Progenitor cell of endocrine pancreas (in vitro differentiated cells): ENCODE measurements at regions not wholly inside any gene's neighbourhood (a gene's known extent, or its start where the extent isn't known, plus 50 kb on each side); places are given as distances from the start of the nearest gene placed in this dataset.

ENCODE experiments used
- DNase-seq: peaks from one replicate; pipeline ENCODE4 v3.0.0; 2021; ENCODE audit warnings: low spot score; ENCODE audit not compliant: unreplicated experiment
- H3K27ac Mint-ChIP-seq: 2 replicates; pipeline ENCODE4 v1.8.0; 2021; ENCODE audit warnings: mild to moderate bottlenecking, moderate library complexity, mixed read lengths
- H3K27me3 Mint-ChIP-seq: 2 replicates; pipeline ENCODE4 v1.8.0; 2021; ENCODE audit warnings: mixed read lengths
- H3K36me3 Mint-ChIP-seq: 2 replicates; pipeline ENCODE4 v1.8.0; 2022; ENCODE audit warnings: mixed read lengths; ENCODE audit not compliant: insufficient read depth
- H3K4me1 Mint-ChIP-seq: 2 replicates; pipeline ENCODE4 v1.8.0; 2021; ENCODE audit warnings: low read depth, mixed read lengths
- H3K4me3 Mint-ChIP-seq: 2 replicates; pipeline ENCODE4 v1.8.0; 2021; ENCODE audit warnings: low read depth, mild to moderate bottlenecking, moderate library complexity, mixed read lengths
- H3K9me3 Mint-ChIP-seq: 2 replicates; pipeline ENCODE4 v1.8.0; 2021; ENCODE audit warnings: low read depth, mixed read lengths
- CTCF ChIP-seq: fragments of 200-600 bp; sonication (generic); IDR thresholded peaks from one replicate; pipeline ENCODE4 v1.5.0; 2021; ENCODE audit warnings: antibody characterized with exemption, mild to moderate bottlenecking; ENCODE audit not compliant: unreplicated experiment

GRCh38 chr5:107263387-107264018 is 407.2 kb downstream of the EFNA5 start:
- no peak for TF ChIP-seq CTCF
- Mint-ChIP-seq H3K9me3 (peaks cover 15% of the 10 kb centered on the region), H3K4me3 (no peak overlapping the region), H3K27ac (no peak overlapping the region), H3K27me3 (no peaks in the 10 kb centered on the region), H3K36me3 (peaks cover 2% of the 10 kb centered on the region), H3K4me1 (no peaks in the 10 kb centered on the region)
- no peak for DNase-seq

GRCh38 chr5:107257885-107258520 is 412.7 kb downstream of the EFNA5 start:
- H3K27me3 Mint-ChIP-seq, result no peaks in the 10 kb centered on the region
- no peak overlapping the region for H3K27ac Mint-ChIP-seq
- H3K9me3 Mint-ChIP-seq, result peaks cover 15% of the 10 kb centered on the region
- TF ChIP-seq CTCF, result no peak
- H3K36me3 Mint-ChIP-seq, result peaks cover 2% of the 10 kb centered on the region
- no peaks in the 10 kb centered on the region for H3K4me1 Mint-ChIP-seq
- DNase-seq, result no peak
- no peak overlapping the region for H3K4me3 Mint-ChIP-seq

GRCh38 chr5:107254902-107255234 is 415.9 kb downstream of the EFNA5 start:
- H3K4me1 Mint-ChIP-seq, result peaks cover 10% of the 10 kb centered on the region
- no peaks in the 10 kb centered on the region for H3K27me3 Mint-ChIP-seq
- H3K27ac Mint-ChIP-seq, result no peak overlapping the region
- TF ChIP-seq CTCF, result no peak
- no peak overlapping the region for H3K4me3 Mint-ChIP-seq
- H3K36me3 Mint-ChIP-seq, result peaks cover 2% of the 10 kb centered on the region
- peaks cover 7% of the 10 kb centered on the region for H3K9me3 Mint-ChIP-seq
- DNase-seq, result no peak

- Mint-ChIP-seq H3K27me3 (no peaks in the 10 kb centered on the region), H3K4me3 (no peak overlapping the region), H3K9me3 (peaks cover 4% of the 10 kb centered on the region), H3K36me3 (peaks cover under 1% of the 10 kb centered on the region), H3K27ac (no peak overlapping the region), H3K4me1 (peaks cover 10% of the 10 kb centered on the region)
- TF ChIP-seq CTCF, result no peak
- DNase-seq, result no peak
Observed at GRCh38 chr5:107254214-107254901, 416.4 kb downstream of the EFNA5 start.

GRCh38 chr5:107253246-107253645 is 417.5 kb downstream of the EFNA5 start:
- Mint-ChIP-seq H3K4me3 (no peak overlapping the region), H3K9me3 (no peaks in the 10 kb centered on the region)

More at GRCh38 chr5:107253246-107253645, 417.5 kb downstream of the EFNA5 start:
- TF ChIP-seq CTCF, result no peak
- Mint-ChIP-seq H3K27me3 (no peaks in the 10 kb centered on the region), H3K36me3 (no peaks in the 10 kb centered on the region), H3K27ac (no peak overlapping the region), H3K4me1 (peaks cover 10% of the 10 kb centered on the region)
- DNase-seq, result no peak
